Sigmoid colon (tissue), 4 donors: ENCODE measurements at regions not wholly inside any gene's neighbourhood (a gene's known extent, or its start where the extent isn't known, plus 50 kb on each side); places are given as distances from the start of the nearest gene placed in this dataset.

Experiments
- CTCF ChIP-seq, 4 experiments: fragments of 450-650 bp in 3 of 4; fragments of 200-600 bp in 1 of 4; IDR thresholded peaks; one replicate each; pipeline ENCODE4 v1.5.1; 2016 to 2019; ENCODE audit warnings: antibody characterized with exemption in 4 of 4, mild to moderate bottlenecking in 3 of 4, moderate library complexity in 2 of 4
- EP300 ChIP-seq, 4 donors: sonication (generic); formaldehyde crosslinking; IDR thresholded peaks; one replicate each; pipeline ENCODE4 v1.6.1; 2017; ENCODE audit warnings: antibody characterized with exemption in 4 of 4
- POLR2A ChIP-seq, 2 donors: fragments of 450-650 bp; IDR thresholded peaks; one replicate each; pipeline ENCODE4 v1.6.1; 2016; ENCODE audit warnings: antibody characterized with exemption in 2 of 2, mild to moderate bottlenecking in 2 of 2, moderate library complexity in 2 of 2
- POLR2AphosphoS5 ChIP-seq, 4 donors: sonication (generic); formaldehyde crosslinking; IDR thresholded peaks; one replicate each; pipeline ENCODE4 v1.6.1; 2017; ENCODE audit warnings: antibody characterized with exemption in 4 of 4

- TF ChIP-seq CTCF (IDR thresholded peaks at IDR 0.05) (no peak), POLR2A (IDR thresholded peaks at IDR 0.05) (no peak), POLR2AphosphoS5 (IDR thresholded peaks at IDR 0.05) (no peak), EP300 (IDR thresholded peaks at IDR 0.05) (no peak)
These were observed 191.6 kb downstream of the LSM5 start for GRCh38 chr7:32298408-32299132.
